GM23338 (cell line): ENCODE measurements at regions not wholly inside any gene's neighbourhood (a gene's known extent, or its start where the extent isn't known, plus 50 kb on each side); places are given as distances from the start of the nearest gene placed in this dataset.

Experiments used
- ATAC-seq: fragments of 200-7000 bp; cut with Tn5 transposase; 3 replicates; pipeline ENCODE4 v1.9.1; 2020
- DNase-seq: peaks from one replicate; pipeline ENCODE4 v3.0.0-alpha.2; 2015; ENCODE audit warnings: low spot score
- H2AFZ ChIP-seq: fragments of 200-600 bp; sonication (generic); 2 replicates; pipeline ENCODE4 v1.8.0; 2016; ENCODE audit warnings: antibody characterized with exemption, mild to moderate bottlenecking, moderate library complexity
- H3F3A ChIP-seq: fragments of 200-600 bp; sonication (generic); replicated peaks from 2 replicates; pipeline ENCODE4 v1.8.0; 2017; ENCODE audit warnings: antibody characterized with exemption, mixed run types, low read depth
- H3K27ac ChIP-seq: fragments of 200-600 bp; sonication (generic); 2 replicates; pipeline ENCODE4 v1.6.1; 2016; ENCODE audit warnings: low read depth
- H3K27me3 ChIP-seq: fragments of 200-600 bp; sonication (generic); 2 replicates; pipeline ENCODE4 v1.8.0; 2016; ENCODE audit warnings: mild to moderate bottlenecking, mixed run types, moderate library complexity; ENCODE audit not compliant: insufficient read depth
- H3K36me3 ChIP-seq: fragments of 200-600 bp; sonication (generic); 2 replicates; pipeline ENCODE4 v1.8.0; 2016; ENCODE audit warnings: mild to moderate bottlenecking; ENCODE audit not compliant: insufficient read depth
- H3K4me1 ChIP-seq: fragments of 200-600 bp; sonication (generic); 2 replicates; pipeline ENCODE4 v1.8.0; 2016; ENCODE audit warnings: mild to moderate bottlenecking, moderate library complexity; ENCODE audit not compliant: insufficient read depth
- H3K4me2 ChIP-seq: fragments of 200-600 bp; sonication (generic); 2 replicates; pipeline ENCODE4 v1.7.1; 2017; ENCODE audit warnings: mixed run types
- H3K4me3 ChIP-seq: fragments of 200-600 bp; sonication (generic); 2 replicates; pipeline ENCODE4 v1.6.1; 2016; ENCODE audit warnings: mixed run types
- H3K79me2 ChIP-seq: fragments of 200-600 bp; sonication (generic); replicated peaks from 2 replicates; pipeline ENCODE4 v1.8.0; 2017; ENCODE audit warnings: mild to moderate bottlenecking; ENCODE audit not compliant: insufficient read depth
- H3K9me2 ChIP-seq: fragments of 200-600 bp; sonication (generic); 2 replicates; pipeline ENCODE4 v1.8.0; 2017; ENCODE audit not compliant: insufficient read depth
- H4K20me1 ChIP-seq: fragments of 200-600 bp; sonication (generic); replicated peaks from 2 replicates; pipeline ENCODE4 v1.8.0; 2017; ENCODE audit warnings: mild to moderate bottlenecking; ENCODE audit not compliant: insufficient read depth
- H3K27ac Mint-ChIP-seq: 2 replicates; pipeline ENCODE4 v1.8.0; 2020; ENCODE audit warnings: inconsistent platforms, mild to moderate bottlenecking, moderate library complexity, mixed read lengths
- H3K27me3 Mint-ChIP-seq: 3 replicates; pipeline ENCODE4 v1.8.0; 2022; ENCODE audit warnings: low read depth, mild to moderate bottlenecking, moderate library complexity, mixed read lengths, inconsistent platforms; ENCODE audit not compliant: insufficient read depth, poor library complexity
- H3K36me3 Mint-ChIP-seq: 3 replicates; pipeline ENCODE4 v1.8.0; 2021; ENCODE audit warnings: low read depth, mild to moderate bottlenecking, inconsistent platforms, moderate library complexity, mixed read lengths
- H3K4me1 Mint-ChIP-seq: 3 replicates; pipeline ENCODE4 v1.8.0; 2020; ENCODE audit warnings: mild to moderate bottlenecking, inconsistent platforms, mixed read lengths
- H3K4me3 Mint-ChIP-seq: 3 replicates; pipeline ENCODE4 v1.8.0; 2021; ENCODE audit warnings: moderate library complexity, mild to moderate bottlenecking, inconsistent platforms, mixed read lengths
- H3K9me3 Mint-ChIP-seq: 3 replicates; pipeline ENCODE4 v1.8.0; 2020; ENCODE audit warnings: moderate library complexity, mild to moderate bottlenecking, inconsistent platforms, mixed read lengths
- EZH2 ChIP-seq: fragments of 200-600 bp; sonication (generic); IDR thresholded peaks from one replicate; pipeline ENCODE4 v1.8.0; 2017; ENCODE audit warnings: antibody characterized with exemption, mild to moderate bottlenecking, low read depth; ENCODE audit not compliant: unreplicated experiment
- EZH2phosphoT487 ChIP-seq: fragments of 200-600 bp; sonication (generic); IDR thresholded peaks from one replicate; pipeline ENCODE4 v1.8.1; 2018; ENCODE audit warnings: antibody characterized with exemption; ENCODE audit not compliant: unreplicated experiment
- JUNB ChIP-seq: IDR thresholded peaks from one replicate; pipeline ENCODE4 v1.6.1; 2016; ENCODE audit warnings: antibody characterized with exemption; ENCODE audit not compliant: unreplicated experiment
- POLR2AphosphoS5 ChIP-seq: IDR thresholded peaks from 2 replicates; pipeline ENCODE4 v1.6.1; 2016; ENCODE audit warnings: antibody characterized with exemption, low read depth
- STAT1 ChIP-seq: IDR thresholded peaks from one replicate; pipeline ENCODE4 v1.6.1; 2016; ENCODE audit warnings: antibody characterized with exemption; ENCODE audit not compliant: unreplicated experiment
- ZNF331 ChIP-seq: fragments of 250-450 bp; sonication (Bioruptor Pico); IDR thresholded peaks from 2 replicates; pipeline ENCODE4 v1.5.0; 2020; ENCODE audit warnings: low read depth, mild to moderate bottlenecking, moderate library complexity
- ZNF462 ChIP-seq: fragments of 250-450 bp; sonication (Bioruptor Pico); IDR thresholded peaks from 2 replicates; pipeline ENCODE4 v1.5.0; 2020; ENCODE audit warnings: mild to moderate bottlenecking, moderate library complexity
- TF ChIP-seq, protein P1 (sequence below): IDR thresholded peaks from 2 replicates; pipeline ENCODE4 v1.6.1; 2016; ENCODE audit warnings: antibody characterized with exemption
- TF ChIP-seq, protein P2 (sequence below): IDR thresholded peaks from one replicate; pipeline ENCODE4 v1.6.1; 2018; ENCODE audit warnings: antibody characterized with exemption; ENCODE audit not compliant: unreplicated experiment
- TF ChIP-seq, protein P3 (sequence below), 2 experiments: fragments of 200-600 bp in 1 of 2; sonication (generic) in 1 of 2; conservative IDR thresholded peaks; 2 replicates each; pipeline versions ENCODE4 v1.5.1 to v1.6.1; 2016 to 2017; ENCODE audit warnings: antibody characterized with exemption in 2 of 2, low read depth in 2 of 2, mild to moderate bottlenecking in 2 of 2, moderate library complexity in 1 of 2

GRCh38 chr3:77837456-77838025 lies 797.6 kb downstream of the ROBO2 start (continued):
- TF ChIP-seq EZH2 (no peak), POLR2AphosphoS5 (no peak), JUNB (no peak)
- TF ChIP-seq, protein P1, sequence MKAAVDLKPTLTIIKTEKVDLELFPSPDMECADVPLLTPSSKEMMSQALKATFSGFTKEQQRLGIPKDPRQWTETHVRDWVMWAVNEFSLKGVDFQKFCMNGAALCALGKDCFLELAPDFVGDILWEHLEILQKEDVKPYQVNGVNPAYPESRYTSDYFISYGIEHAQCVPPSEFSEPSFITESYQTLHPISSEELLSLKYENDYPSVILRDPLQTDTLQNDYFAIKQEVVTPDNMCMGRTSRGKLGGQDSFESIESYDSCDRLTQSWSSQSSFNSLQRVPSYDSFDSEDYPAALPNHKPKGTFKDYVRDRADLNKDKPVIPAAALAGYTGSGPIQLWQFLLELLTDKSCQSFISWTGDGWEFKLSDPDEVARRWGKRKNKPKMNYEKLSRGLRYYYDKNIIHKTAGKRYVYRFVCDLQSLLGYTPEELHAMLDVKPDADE, result no peak

DNA sequence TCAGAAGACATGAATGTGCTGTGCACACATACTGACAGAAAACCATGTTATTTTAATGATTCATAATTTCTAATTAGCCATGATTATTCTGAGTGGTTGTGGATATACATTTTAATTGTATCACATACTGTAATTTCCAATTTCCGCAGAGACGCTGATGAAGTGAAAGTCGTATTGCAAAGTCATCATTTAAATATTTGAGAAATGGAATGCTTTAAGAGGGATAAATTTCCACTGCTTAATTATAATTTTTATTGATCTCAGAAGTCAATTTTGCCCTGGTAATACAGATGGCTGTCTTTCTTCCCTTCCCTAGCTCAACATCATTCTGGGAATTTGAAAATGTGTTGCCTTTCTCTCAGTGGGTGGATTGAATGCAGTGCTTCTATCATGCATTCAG lies 819.3 kb downstream of the ROBO2 start:
- H4K20me1 ChIP-seq, result no peaks in the 10 kb centered on the region
- H3K4me1 ChIP-seq, result no peaks in the 10 kb centered on the region
- no peak for TF ChIP-seq EZH2phosphoT487
- TF ChIP-seq, protein P2, sequence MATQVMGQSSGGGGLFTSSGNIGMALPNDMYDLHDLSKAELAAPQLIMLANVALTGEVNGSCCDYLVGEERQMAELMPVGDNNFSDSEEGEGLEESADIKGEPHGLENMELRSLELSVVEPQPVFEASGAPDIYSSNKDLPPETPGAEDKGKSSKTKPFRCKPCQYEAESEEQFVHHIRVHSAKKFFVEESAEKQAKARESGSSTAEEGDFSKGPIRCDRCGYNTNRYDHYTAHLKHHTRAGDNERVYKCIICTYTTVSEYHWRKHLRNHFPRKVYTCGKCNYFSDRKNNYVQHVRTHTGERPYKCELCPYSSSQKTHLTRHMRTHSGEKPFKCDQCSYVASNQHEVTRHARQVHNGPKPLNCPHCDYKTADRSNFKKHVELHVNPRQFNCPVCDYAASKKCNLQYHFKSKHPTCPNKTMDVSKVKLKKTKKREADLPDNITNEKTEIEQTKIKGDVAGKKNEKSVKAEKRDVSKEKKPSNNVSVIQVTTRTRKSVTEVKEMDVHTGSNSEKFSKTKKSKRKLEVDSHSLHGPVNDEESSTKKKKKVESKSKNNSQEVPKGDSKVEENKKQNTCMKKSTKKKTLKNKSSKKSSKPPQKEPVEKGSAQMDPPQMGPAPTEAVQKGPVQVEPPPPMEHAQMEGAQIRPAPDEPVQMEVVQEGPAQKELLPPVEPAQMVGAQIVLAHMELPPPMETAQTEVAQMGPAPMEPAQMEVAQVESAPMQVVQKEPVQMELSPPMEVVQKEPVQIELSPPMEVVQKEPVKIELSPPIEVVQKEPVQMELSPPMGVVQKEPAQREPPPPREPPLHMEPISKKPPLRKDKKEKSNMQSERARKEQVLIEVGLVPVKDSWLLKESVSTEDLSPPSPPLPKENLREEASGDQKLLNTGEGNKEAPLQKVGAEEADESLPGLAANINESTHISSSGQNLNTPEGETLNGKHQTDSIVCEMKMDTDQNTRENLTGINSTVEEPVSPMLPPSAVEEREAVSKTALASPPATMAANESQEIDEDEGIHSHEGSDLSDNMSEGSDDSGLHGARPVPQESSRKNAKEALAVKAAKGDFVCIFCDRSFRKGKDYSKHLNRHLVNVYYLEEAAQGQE, result no peak
- TF ChIP-seq, protein P1, result no peak
- no peak for TF ChIP-seq ZNF331 (CRISPR knock-in tag)
- TF ChIP-seq, protein P3, sequence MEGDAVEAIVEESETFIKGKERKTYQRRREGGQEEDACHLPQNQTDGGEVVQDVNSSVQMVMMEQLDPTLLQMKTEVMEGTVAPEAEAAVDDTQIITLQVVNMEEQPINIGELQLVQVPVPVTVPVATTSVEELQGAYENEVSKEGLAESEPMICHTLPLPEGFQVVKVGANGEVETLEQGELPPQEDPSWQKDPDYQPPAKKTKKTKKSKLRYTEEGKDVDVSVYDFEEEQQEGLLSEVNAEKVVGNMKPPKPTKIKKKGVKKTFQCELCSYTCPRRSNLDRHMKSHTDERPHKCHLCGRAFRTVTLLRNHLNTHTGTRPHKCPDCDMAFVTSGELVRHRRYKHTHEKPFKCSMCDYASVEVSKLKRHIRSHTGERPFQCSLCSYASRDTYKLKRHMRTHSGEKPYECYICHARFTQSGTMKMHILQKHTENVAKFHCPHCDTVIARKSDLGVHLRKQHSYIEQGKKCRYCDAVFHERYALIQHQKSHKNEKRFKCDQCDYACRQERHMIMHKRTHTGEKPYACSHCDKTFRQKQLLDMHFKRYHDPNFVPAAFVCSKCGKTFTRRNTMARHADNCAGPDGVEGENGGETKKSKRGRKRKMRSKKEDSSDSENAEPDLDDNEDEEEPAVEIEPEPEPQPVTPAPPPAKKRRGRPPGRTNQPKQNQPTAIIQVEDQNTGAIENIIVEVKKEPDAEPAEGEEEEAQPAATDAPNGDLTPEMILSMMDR (conservative IDR thresholded peaks at IDR 0.05; ENCODE audit: low read depth in 2 of 2), result no peak
- TF ChIP-seq ZNF462 (CRISPR knock-in tag), result no peak
- TF ChIP-seq JUNB, result no peak
- no peak for TF ChIP-seq STAT1
- H3K4me2 ChIP-seq, result no peak overlapping the region
- H3K4me3 ChIP-seq, result no peak overlapping the region
- H3K27me3 ChIP-seq, result no peaks in the 10 kb centered on the region
- DNase-seq (no peak), ATAC-seq (no peak)
- H3K36me3 Mint-ChIP-seq, result no peaks in the 10 kb centered on the region
- H3F3A ChIP-seq, result no peaks in the 10 kb centered on the region
- H2AFZ ChIP-seq, result peak overlapping the region; percentile 48; the same call in 1 of the 2 replicates
- no peaks in the 10 kb centered on the region for H3K9me3 Mint-ChIP-seq
- no peak overlapping the region for H3K27ac ChIP-seq
- H3K79me2 ChIP-seq, result no peaks in the 10 kb centered on the region
- no peak overlapping the region for H3K27ac Mint-ChIP-seq
- H3K36me3 ChIP-seq, result no peaks in the 10 kb centered on the region
- no peaks in the 10 kb centered on the region for H3K9me2 ChIP-seq
- no peaks in the 10 kb centered on the region for H3K4me1 Mint-ChIP-seq
- no peak overlapping the region for H3K4me3 Mint-ChIP-seq
- peaks cover 2% of the 10 kb centered on the region for H3K27me3 Mint-ChIP-seq
